Choroid plexus epithelial cell (primary cell): ENCODE measurements at regions not wholly inside any gene's neighbourhood (a gene's known extent, or its start where the extent isn't known, plus 50 kb on each side); places are given as distances from the start of the nearest gene placed in this dataset.

ENCODE experiments used
- DNase-seq: peaks from one replicate; pipeline ENCODE4 v3.0.0-alpha.2; 2010; ENCODE audit warnings: low read depth
- H3K4me3 ChIP-seq: 2 replicates; pipeline ENCODE4 v1.5.1; 2011; ENCODE audit warnings: low read depth, mild to moderate bottlenecking, control low read depth, low read length, moderate library complexity
- CTCF ChIP-seq: conservative IDR thresholded peaks from 2 replicates; pipeline ENCODE4 v1.5.1; 2011; ENCODE audit warnings: low read depth, mild to moderate bottlenecking, control low read depth, inconsistent platforms, low read length, moderate library complexity

GRCh38 chr11:95702526-95702925 lies 87.1 kb downstream of the FAM76B start:
- no peak for TF ChIP-seq CTCF
- H3K4me3 ChIP-seq, result no peak overlapping the region
- DNase-seq, result peak; percentile 84

DNA sequence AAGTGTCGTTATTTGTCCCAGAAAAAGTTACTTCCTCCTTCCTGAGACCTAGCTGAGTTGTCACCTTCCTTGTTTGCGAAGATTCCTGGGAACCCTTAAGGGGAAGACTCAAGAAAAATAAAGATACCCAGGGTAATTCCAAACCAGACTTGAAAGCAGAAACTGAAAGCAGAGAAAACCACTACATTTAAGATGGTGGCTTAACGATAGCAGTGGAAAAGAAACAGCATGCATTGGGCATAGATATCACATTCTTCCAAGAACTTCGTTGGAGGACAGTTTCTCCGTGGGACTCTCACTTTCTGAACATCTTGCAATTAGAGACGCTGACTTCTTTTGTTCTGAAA lies 89.1 kb downstream of the FAM76B start:
- no peak for TF ChIP-seq CTCF
- DNase-seq, result no peak
- H3K4me3 ChIP-seq, result no peak overlapping the region

DNA sequence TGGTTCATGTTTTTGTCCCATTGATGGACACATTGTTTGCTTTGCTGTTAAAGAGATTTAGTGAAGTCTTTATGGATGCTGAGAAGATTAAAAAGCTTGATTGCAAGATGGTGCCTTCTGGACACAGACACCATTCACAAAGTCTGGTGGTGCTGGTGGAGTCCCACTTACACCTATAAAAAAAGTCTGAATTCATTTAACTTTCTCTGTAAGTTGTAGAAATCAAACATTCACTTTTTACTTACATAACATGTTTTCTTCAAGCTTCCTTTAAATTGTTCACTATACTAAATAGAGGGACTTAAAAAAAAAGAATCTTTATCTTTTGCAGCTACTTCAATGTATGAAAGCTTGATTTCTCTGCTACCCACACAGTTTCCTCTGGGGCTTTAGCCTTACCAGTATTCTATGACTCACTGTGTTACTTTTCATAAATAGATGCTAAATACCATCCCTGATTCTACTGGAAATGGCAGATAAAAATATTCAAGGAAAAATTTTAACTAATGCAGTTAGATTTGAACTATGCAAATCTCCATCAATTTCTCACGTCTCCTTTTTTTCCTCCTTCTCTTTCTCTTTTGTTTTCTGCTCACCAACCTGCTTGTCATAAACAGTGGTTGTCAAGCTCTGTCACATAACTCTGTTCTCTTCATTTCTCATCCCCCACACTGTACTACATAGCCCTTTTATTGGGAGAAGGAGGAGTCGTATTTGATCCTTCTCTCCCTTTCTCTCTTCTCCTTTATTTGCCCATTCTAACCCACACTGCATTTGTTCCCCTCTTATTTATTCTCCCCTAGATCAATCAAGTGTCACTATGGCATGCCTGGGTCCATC lies 89.7 kb downstream of the FAM76B start:
- peak; percentile 41 for DNase-seq
- no peak for TF ChIP-seq CTCF
- no peak overlapping the region for H3K4me3 ChIP-seq

DNA sequence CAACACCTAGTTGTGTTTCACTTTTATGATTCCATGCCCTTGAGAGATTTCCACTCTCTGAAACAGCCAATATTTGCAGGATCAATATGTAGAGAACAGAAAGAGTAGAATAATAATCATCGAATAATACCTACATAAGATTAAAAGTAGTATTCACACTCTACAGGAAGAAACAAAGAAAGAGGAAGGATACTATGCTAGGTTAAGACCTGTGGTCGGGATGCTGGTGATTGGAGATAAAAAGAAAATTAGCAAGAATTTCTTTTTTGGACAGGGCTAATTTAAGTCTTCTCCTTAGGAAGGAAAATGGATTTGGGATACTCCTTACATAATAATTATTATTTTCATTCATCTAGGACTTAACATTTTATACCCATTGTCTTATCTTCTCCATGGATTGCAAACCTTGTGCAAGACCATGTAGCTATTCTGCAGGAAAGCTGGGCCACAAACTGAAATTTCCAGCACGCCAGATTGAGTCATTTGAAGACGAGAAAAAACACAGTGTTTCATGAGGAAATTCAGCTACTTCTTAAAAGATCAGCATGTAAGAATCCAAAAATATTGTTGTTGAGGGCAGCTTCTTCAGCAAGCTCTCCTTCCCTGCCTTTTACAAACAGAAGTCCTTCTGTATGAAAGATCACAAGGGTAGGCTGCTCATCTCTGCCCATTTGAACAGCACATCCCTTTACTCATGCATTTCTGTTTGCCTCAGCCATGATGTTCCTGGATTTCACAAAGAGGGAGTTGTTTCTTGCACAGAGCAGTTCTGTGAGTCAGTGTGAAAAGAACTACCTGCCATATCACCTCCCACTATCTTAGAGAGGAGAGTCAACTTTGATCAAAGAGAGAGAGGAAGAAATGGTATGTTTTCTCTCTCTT lies 90.7 kb downstream of the FAM76B start:
- peak; percentile 11 for DNase-seq
- no peak for TF ChIP-seq CTCF
- no peak overlapping the region for H3K4me3 ChIP-seq

DNA sequence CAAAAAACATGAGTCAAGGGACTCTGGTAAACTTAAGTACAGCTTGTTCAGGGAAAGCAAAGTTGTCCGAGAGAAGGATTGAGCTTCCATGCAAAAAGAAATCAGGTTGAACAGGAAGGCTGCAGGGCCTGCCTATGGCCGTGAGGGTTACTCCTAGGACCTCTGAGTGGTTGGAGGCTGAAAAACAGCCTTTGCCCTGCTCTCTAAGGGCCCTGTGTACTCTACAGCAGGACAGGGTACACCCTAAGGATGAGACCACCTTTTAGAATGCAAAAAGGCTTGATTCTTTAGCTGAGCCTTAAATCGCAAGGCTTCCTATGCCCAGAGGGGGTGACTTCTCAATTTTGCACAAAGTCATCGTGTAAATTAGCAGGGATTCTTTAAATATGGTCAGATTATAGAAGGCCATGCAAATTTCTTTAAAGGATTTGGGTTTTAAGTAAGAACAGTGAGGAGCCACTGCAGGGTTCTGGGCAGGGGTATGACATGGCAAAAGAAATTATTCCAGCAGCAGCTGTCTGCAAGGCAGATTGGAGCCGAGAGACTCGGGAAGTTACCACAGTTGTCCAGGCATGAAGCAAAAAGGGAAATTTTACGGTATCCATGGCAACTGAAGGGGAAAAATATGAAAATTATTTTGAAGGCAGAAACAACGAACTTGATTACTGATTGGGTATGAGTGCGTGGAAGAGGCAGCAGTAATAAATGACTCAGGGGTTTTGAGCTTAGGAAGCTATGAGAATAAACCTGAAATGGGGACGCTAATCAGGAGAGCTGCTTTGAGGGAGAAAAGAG lies 91.8 kb downstream of the FAM76B start:
- no peak overlapping the region for H3K4me3 ChIP-seq
- TF ChIP-seq CTCF, result no peak
- DNase-seq, result no peak

- H3K4me3 ChIP-seq, result no peak overlapping the region
- TF ChIP-seq CTCF, result no peak
- no peak for DNase-seq
Observed at GRCh38 chr11:95695181-95695580, 94.4 kb downstream of the FAM76B start.
